ENCODE measurements at regions not wholly inside any gene's neighbourhood (a gene's known extent, or its start where the extent isn't known, plus 50 kb on each side); places are given as distances from the start of the nearest gene placed in this dataset.
"Not testable (repeated sequence)": the region's sequence is repeated elsewhere in the genome, so short reads cannot be mapped to it uniquely, and the experiment has no call there.

DNA sequence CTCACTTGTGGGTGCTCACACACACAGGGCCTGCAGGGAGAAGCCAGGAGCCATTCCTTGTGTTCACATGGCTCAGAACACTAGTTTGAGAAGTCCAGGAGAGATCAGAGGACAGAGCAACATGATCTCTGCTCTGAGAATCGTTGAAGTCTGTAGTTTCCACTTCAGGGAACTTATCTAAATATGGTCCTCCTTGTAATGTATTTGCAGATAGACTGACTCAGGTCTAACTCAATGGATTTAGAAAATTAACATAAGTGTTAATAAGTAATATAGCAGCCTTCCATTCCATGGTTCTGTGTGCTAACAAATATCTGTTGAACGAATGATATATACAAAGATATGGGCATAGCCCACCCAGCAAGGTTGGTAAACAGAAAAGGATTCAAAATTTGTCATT, 119.8 kb upstream of the STARD13 start:
- no peak for DNase-seq (ENCODE audit: low spot score in 2 of 2)
- Histone ChIP-seq H3K27ac (no peak overlapping the region), H3K9me3 (no peaks in the 10 kb centered on the region), H3K4me3 (no peak overlapping the region), H3K27me3 (no peaks in the 10 kb centered on the region), H3K4me1 (no peaks in the 10 kb centered on the region), H3K36me3 (no peaks in the 10 kb centered on the region)
- TF ChIP-seq EP300 (IDR thresholded peaks at IDR 0.05) = no peak
- TF ChIP-seq, protein P1, sequence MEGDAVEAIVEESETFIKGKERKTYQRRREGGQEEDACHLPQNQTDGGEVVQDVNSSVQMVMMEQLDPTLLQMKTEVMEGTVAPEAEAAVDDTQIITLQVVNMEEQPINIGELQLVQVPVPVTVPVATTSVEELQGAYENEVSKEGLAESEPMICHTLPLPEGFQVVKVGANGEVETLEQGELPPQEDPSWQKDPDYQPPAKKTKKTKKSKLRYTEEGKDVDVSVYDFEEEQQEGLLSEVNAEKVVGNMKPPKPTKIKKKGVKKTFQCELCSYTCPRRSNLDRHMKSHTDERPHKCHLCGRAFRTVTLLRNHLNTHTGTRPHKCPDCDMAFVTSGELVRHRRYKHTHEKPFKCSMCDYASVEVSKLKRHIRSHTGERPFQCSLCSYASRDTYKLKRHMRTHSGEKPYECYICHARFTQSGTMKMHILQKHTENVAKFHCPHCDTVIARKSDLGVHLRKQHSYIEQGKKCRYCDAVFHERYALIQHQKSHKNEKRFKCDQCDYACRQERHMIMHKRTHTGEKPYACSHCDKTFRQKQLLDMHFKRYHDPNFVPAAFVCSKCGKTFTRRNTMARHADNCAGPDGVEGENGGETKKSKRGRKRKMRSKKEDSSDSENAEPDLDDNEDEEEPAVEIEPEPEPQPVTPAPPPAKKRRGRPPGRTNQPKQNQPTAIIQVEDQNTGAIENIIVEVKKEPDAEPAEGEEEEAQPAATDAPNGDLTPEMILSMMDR (IDR thresholded peaks at IDR 0.05) = no peak
- no peak for TF ChIP-seq POLR2A (IDR thresholded peaks at IDR 0.05)
- no peak for TF ChIP-seq POLR2AphosphoS5 (IDR thresholded peaks at IDR 0.05)
- WGBS = 91% methylated on average over 2 of the region's 2 CpGs

DNA sequence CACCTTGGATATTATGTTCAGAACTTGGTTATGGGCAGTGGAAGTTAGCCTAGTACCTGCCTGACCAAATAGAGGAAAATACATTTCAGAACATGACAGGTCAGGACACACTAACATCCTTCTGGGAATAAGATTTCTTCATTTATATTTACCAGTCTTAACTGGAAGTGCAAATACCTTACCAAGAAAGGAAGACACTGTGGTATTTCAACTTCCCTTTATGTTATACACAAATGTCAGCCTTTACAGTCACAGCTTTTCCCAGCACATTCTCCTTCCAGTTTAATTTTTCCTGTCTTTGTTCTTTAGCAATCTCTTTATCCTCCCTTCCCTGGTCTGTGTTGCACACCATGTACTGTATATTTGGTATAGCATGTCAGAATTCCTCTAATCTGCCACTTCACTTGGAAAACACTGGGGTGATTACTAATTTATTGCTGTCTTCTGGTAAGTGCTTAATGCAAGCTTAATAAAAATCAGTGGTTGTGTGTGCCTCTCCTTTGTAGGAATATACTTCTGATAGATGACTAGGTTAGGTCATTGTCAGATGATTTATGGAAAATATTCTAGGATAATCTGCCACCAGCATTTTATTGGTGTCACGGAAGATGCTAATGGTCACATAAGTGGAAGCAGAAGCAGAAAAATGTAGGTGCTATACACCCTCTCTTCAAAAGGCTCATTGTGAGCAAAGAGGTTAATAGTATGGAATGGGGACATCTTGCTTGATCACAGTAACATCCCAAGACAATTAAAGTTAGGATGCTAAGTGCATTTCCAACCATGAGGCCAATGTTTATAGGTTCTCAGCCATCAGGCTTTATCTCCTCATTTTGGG, 124.3 kb upstream of the STARD13 start:
- 96% methylated on average over 1 of the region's 1 CpG for WGBS
- no peaks in the 10 kb centered on the region for H3K27me3 ChIP-seq
- no peak overlapping the region for H3K27ac ChIP-seq
- H3K4me3 ChIP-seq = no peak overlapping the region
- TF ChIP-seq, protein P1 (IDR thresholded peaks at IDR 0.05) = no peak
- TF ChIP-seq POLR2A (IDR thresholded peaks at IDR 0.05) (no peak), EP300 (IDR thresholded peaks at IDR 0.05) (no peak), POLR2AphosphoS5 (IDR thresholded peaks at IDR 0.05) (no peak)
- no peak for DNase-seq (ENCODE audit: low spot score in 2 of 2)
- no peaks in the 10 kb centered on the region for H3K36me3 ChIP-seq
- H3K4me1 ChIP-seq = no peaks in the 10 kb centered on the region
- no peaks in the 10 kb centered on the region for H3K9me3 ChIP-seq

DNA sequence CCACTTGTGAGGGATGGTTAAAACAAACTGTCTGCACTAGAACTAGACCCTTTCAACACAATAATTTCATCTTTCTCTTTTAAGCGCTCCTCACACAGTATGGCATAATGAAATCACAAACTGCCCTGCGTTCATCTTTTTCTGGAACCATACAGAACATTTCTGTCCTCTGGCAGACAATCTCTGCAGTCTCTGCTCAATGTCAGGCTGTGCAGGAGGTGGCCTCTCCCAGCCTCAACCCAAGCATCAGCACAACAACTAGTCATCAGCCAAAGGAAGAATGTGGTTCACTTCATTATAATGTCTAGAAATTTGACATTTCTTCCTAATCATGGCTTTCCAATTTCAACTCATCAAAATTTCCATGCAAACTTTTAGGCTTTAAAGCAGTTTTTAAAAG, 125.1 kb upstream of the STARD13 start:
- TF ChIP-seq, protein P1 (IDR thresholded peaks at IDR 0.05) = no peak
- no peak for TF ChIP-seq POLR2A (IDR thresholded peaks at IDR 0.05)
- TF ChIP-seq POLR2AphosphoS5 (IDR thresholded peaks at IDR 0.05) = no peak
- no peak for TF ChIP-seq EP300 (IDR thresholded peaks at IDR 0.05)
- WGBS = 97% methylated on average over 2 of the region's 2 CpGs
- Histone ChIP-seq H3K9me3 (no peaks in the 10 kb centered on the region), H3K36me3 (no peaks in the 10 kb centered on the region), H3K4me1 (no peaks in the 10 kb centered on the region), H3K27me3 (no peaks in the 10 kb centered on the region), H3K27ac (no peak overlapping the region), H3K4me3 (no peak overlapping the region)
- DNase-seq (ENCODE audit: low spot score in 2 of 2) = no peak

DNA sequence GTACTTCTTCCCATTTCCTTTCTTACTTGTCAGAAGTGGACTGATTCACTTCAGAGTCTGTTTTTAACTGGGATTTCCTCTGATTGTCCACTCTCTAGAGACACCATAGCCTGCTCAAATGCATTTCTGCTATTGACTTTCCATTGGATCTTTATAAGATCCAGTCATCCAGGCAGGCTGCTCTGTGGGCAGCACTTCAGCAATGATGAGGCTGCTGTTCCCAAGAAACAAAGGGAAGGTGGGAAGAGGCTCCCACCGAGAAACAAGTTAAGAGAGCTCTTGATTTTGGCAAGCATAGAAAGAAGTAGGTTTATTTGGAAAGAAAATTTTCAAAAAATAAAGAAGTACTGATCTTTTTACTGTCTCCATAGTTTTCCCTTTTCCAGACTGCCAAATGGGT, 125.8 kb upstream of the STARD13 start:
- H3K4me3 ChIP-seq = no peak overlapping the region
- H3K27ac ChIP-seq = no peak overlapping the region
- H3K36me3 ChIP-seq = no peaks in the 10 kb centered on the region
- no peaks in the 10 kb centered on the region for H3K27me3 ChIP-seq
- DNase-seq (ENCODE audit: low spot score in 2 of 2) = no peak
- no peaks in the 10 kb centered on the region for H3K9me3 ChIP-seq
- H3K4me1 ChIP-seq = no peaks in the 10 kb centered on the region
- TF ChIP-seq, protein P1 (IDR thresholded peaks at IDR 0.05) = no peak
- TF ChIP-seq EP300 (IDR thresholded peaks at IDR 0.05) (no peak), POLR2AphosphoS5 (IDR thresholded peaks at IDR 0.05) (no peak), POLR2A (IDR thresholded peaks at IDR 0.05) (no peak)
- WGBS = 81% methylated on average over 1 of the region's 1 CpG

DNA sequence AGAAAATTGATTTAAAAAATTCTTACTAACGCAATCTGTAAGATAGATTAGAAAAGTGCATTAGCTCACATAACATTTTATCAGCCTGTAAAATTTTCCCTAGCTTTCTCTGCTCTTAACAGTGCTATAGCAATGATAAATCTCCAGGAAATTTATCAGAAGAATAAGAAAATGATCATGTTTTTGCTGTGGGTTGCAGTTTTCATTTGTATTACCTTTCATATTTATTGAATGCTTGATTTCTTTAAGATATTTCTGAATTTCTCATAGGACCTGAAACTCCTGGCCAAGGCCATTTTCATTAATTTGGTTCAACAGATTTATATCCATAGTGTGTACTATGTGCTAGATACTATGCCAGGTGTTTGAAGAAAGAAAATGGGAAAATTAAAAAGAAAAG, 130.3 kb upstream of the STARD13 start:
- H3K4me1 ChIP-seq = no peaks in the 10 kb centered on the region
- H3K27ac ChIP-seq = no peak overlapping the region
- TF ChIP-seq, protein P1 (IDR thresholded peaks at IDR 0.05) = no peak
- TF ChIP-seq EP300 (IDR thresholded peaks at IDR 0.05) (no peak), POLR2AphosphoS5 (IDR thresholded peaks at IDR 0.05) (no peak), POLR2A (IDR thresholded peaks at IDR 0.05) (no peak)
- WGBS = 95% methylated on average over 1 of the region's 1 CpG
- H3K27me3 ChIP-seq = no peaks in the 10 kb centered on the region
- no peaks in the 10 kb centered on the region for H3K36me3 ChIP-seq
- no peak overlapping the region for H3K4me3 ChIP-seq
- DNase-seq (ENCODE audit: low spot score in 2 of 2) = no peak
- H3K9me3 ChIP-seq = no peaks in the 10 kb centered on the region

DNA sequence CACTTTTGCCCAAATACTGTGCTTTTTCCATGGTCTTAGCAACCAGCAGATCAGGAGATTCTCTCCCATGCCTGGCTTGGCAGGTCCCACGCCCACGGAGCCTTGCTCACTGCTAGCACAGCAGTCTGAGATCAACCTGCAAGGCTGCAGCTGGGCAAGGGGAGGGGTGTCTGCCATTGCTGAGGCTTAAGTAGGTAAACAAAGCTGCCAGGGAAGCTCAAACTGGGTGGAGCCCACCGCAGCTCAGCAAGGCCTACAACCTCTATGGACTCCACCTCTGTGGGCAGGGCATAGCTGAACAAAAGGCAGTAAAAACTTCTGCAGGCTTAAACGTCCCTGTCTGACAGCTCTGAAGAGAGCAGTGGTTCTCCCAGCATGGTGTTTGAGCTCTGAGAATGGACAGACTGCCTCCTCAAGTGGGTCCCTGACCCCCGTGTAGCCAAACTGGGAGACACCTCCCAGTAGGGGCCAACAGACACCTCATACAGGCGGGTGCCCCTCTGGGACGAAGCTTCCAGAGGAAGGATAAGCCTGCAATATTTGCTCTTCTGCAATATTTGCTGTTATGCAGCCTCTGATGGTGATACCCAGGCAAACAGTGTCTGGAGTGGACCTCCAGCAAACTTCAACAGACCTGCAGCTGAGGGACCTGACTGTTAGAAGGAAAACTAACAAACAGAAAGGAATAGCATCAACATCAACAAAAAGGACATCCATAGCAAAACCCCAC, 132.8 kb upstream of the STARD13 start:
- 73% methylated on average over 6 of the region's 7 CpGs for WGBS
- H3K27ac ChIP-seq; H3K27me3 ChIP-seq; H3K9me3 ChIP-seq; DNase-seq (ENCODE audit: low spot score in 2 of 2); H3K4me3 ChIP-seq; H3K36me3 ChIP-seq; H3K4me1 ChIP-seq: not testable (repeated sequence)

DNA sequence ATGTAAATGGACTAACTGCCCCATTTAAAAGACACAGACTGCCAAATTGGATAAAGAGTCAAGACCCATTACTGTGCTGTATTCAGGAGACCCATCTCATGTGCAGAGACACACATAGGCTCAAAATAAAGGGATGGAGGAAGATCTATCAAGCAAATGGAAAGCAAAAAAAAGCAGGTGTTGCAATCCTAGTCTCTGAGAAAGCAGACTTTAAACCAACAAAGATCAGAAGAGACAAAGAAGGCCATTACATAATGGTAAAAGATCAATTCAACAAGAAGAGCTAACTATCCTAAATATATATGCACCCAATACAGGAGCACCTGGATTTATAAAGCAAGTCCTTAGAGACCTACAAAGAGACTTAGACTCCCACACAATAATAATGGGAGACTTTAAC, 134.6 kb upstream of the STARD13 start:
- H3K27me3 ChIP-seq; DNase-seq (ENCODE audit: low spot score in 2 of 2); H3K36me3 ChIP-seq; H3K4me3 ChIP-seq; H3K9me3 ChIP-seq; H3K27ac ChIP-seq; H3K4me1 ChIP-seq: not testable (repeated sequence)
